HG03457 (cell line): ENCODE measurements at regions not wholly inside any gene's neighbourhood (a gene's known extent, or its start where the extent isn't known, plus 50 kb on each side); places are given as distances from the start of the nearest gene placed in this dataset.
"Not testable (repeated sequence)": the region's sequence is repeated elsewhere in the genome, so short reads cannot be mapped to it uniquely, and the experiment has no call there.

Experiments
- ATAC-seq: cut with Tn5 transposase; IDR thresholded peaks from one replicate; pipeline ENCODE4 v1.9.1; 2021; ENCODE audit warnings: moderate number of reproducible peaks; ENCODE audit not compliant: unreplicated experiment

GRCh38 chr12:89878950-89879349 lies 170.3 kb upstream of the ATP2B1 start:
- no peak for ATAC-seq

- ATAC-seq = no peak
Observed at GRCh38 chr12:89878327-89878726, 169.7 kb upstream of the ATP2B1 start.

DNA sequence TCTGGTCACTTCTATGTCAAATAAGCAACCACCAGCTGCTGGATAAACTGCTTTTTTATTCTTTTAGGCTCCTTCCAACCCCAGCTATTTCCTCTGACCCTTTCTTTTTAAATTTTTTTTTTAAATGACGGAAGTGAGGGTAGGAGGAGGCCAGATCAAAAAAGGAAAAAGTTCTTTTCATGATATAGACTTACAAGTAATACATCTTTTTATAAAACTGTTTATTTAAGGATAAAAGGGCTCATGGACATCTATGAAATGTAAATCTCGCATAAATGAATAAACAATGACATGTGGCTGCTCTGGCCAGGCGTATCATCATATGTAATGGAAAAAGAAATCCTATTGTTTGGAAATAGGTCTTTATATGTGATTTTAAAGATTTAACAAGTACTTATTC lies 169.0 kb upstream of the ATP2B1 start:
- no peak for ATAC-seq

GRCh38 chr12:89877136-89877535 lies 168.5 kb upstream of the ATP2B1 start:
- no peak for ATAC-seq

- ATAC-seq = no peak
Observed at GRCh38 chr12:89875809-89876208, 167.2 kb upstream of the ATP2B1 start.

- no peak for ATAC-seq
Observed at GRCh38 chr12:89875225-89875624, 166.6 kb upstream of the ATP2B1 start.

- ATAC-seq = no peak
Observed at GRCh38 chr12:89874146-89874545, 165.5 kb upstream of the ATP2B1 start.

DNA sequence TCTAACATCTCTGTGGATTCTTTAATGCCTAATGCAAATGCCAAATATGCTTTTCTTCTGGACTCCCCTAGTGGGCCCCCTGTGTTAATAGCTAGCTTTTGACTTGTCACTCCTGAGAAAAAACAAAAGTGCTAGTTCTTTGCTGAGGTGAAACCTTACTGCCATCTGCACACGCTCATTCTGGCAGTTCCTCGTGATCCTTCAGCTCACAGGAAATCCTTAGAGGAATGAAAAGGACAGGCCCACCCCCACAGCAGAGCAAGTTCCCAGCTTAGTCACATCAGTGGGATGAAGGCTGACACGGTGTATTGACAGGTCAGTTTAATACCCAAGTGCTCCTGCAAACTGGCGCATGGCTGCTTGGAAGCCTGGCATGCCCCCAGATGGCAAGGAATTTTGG lies 165.1 kb upstream of the ATP2B1 start:
- no peak for ATAC-seq

DNA sequence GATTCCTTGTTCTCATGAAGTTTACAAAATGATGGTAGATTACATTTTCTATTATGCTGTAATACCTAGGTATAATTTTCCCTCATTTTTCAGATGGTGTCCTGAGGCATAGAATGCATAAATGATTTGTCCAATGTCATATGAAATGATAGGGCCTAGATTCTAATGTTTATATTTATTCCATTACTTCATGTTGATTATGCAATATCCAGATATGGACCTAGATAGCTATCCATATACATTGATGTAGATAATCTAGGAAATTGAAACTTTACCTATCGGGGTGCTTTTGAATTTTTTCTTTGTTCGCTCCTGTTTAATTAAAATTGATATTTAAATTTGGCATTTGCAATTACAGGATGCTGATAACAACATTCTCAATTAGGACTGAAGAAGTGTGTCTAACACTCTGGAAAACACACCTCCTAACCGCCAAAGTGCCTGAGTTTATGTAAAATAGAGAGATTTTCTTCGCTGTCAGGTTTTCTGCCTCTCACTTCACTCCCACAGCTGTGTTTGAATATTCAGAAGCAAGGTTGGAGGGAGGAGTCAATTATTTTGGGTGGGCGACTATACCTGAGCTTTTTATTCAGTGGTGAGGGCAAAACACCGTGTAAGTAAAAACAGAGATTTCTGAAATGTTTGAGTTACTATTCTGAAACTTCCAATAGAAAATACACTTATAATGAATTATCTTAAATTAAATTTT lies 164.4 kb upstream of the ATP2B1 start:
- ATAC-seq = no peak

DNA sequence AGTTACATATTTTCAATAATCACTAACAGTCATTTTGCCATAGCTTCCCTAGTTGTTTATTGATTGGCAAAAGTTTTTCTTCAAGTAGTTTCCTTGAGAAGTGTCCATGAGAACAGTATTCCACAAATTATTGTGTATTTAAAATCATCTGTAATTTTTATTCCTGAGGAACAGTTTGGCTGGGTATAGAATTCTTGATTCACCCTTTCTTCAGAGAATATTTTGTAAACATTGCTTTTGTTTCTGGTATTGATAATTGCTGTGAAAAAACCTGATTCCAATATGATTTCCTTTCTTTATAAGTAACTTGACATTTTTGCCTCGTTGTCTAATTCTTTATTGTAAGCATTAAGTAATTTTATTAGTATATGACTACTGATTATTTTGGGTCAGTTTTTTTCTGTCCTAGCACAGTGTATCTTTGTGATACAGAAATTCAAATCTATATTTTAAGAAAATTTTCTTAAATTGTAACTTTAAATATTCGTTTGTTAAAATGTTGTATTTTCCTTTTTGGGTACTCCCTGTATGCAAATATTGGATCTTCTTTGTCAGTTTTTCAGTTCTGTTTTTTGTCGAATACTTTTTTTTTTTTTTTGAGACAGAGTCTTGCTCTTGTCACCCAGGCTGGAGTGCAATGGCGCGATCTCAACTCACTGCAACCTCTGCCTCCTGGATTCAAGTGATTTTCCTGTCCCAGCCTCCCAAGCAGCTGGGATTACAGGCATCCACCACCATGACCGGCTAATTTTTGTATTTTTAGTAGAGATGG lies 162.0 kb upstream of the ATP2B1 start:
- ATAC-seq = no peak

DNA sequence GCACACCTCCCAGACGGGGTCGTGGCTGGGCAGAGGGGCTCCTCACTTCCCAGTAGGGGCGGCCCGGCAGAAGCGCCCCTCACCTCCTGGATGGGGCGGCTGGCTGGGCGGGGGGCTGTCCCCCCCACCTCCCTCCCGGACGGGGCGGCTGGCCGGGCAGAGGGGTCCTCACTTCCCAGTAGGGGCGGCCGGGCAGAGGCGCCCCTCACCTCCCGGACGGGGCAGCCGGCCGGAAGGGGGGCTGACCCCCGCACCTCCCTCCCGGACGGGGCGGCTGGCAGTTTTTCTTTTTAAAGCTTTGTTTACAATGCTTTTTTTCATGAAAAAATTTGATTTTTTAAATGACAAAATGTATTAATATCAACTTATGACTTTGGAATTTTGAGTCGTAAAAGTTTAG lies 159.0 kb upstream of the ATP2B1 start:
- ATAC-seq = not testable (repeated sequence)

DNA sequence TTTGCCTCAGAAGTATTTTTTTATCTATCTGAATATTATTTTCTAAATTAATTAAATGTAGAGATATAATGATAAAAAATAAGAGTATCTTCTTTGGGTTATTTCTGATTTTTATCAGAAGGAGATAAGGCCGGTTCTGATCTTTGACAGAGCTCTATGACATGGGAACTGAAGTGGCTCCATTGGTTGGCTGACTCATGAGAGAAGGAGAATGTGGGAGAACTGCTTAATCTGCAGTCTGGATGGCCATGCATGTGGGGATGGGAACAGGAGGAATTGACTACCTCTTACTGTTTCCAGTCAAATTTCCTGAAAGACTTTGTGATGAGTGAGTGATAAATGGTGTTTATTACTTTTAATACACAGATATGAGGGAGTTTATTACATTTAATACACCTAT lies 155.8 kb upstream of the ATP2B1 start:
- no peak for ATAC-seq

DNA sequence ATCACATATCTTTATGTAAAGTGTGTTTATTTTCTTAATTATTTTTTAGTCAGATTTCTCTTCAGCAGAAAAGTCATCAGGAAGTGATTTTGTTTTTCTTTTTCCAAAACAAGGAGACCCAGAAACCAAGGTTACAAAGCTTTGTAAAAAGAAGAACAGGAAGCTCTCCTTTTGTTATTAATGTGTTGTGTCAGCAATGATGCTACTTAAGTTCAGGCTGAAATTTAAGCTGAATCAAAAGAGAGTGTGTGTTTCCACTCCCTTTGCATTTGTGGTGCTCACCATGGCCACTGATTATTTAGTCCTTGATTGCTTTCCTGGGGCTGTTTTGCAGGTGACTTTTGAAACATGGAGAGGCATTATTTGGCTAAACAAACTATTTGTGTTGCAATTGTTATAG lies 155.3 kb upstream of the ATP2B1 start:
- no peak for ATAC-seq

DNA sequence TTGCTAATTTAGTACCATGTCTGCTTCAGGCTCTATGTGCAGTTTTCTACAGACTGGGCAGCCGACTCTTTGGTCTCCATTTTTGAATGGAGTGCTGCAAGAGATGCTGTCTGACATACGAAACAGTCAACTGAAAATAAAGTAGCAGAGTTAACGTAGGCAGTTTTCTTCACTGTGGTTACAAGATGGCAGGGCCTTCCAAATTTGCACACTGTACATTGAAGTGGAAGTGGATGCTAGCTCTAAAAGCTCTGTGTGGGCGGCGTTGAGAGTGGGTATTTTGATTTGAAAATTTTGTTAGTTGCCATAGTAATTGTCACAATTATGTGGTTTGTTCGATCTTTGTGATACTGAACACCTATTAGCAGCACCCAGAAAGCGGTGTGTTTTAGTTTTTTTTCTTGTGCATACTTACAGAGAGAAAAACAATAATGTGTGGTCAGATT lies 154.9 kb upstream of the ATP2B1 start:
- ATAC-seq = peak; percentile 53

DNA sequence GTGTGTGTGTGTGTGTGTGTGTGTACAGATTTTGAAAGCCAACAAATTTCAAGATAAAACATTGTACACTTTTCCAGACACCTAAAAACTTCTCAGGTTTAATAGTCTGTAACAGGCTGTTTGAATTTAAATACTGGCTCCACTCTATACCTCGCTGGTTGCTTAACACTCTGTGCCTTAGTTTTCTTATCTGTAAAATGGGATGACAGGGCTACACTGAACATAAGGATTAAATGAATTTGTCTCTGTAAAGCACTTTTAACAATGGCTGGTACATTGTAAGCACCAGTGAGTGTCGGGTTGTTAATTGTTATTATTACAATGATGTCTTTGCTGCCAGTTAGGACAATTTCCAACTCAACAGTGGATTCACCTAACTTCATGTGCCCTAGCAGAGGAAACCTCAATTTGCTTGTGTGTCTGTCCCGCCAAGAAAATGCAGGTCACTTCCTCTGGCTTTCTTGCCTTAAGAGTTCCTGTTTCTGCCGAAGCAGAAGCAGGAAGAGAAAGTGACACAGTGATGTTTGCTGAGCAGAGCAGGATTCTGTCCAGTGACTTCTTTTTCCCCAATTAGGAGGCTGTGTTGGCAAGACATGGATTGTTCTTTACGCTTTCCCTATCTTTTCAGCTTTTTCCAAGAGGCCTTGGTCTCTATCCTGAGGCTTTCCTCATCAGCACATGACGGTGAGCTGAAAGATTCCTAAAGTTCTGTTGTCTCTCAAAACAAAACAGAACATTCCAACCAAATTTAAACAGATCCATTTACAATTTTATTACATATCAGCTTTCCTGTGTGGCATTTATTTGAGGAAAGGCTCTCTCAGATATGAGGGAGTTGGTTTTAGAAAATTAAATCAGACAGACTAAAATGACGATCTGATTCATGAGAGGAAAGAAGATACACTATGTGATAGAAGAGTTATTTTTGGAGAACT lies 154.1 kb upstream of the ATP2B1 start:
- peak; percentile 62 for ATAC-seq

DNA sequence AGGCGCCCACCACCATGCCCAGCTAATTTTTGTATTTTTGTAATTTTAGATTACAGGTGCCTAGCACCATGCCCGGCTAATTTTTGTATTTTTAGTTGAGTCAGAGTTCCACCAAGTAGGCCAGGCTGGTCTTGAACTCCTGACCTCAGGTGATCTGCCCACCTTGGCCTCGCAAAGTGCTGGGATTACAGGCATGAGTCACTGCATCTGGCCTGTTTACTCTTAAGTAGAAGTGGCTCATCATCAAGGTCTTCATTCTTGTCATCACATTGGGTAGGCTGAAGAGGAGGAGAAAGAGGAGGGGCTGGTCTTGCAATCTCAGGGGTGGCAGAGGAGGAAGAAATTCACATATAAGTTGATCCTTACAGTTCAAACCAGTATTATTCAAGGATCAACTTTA lies 152.4 kb upstream of the ATP2B1 start:
- no peak for ATAC-seq

- no peak for ATAC-seq
Observed at GRCh38 chr12:89859508-89860220, 151.0 kb upstream of the ATP2B1 start.

GRCh38 chr12:89858718-89859117 lies 150.1 kb upstream of the ATP2B1 start:
- no peak for ATAC-seq

DNA sequence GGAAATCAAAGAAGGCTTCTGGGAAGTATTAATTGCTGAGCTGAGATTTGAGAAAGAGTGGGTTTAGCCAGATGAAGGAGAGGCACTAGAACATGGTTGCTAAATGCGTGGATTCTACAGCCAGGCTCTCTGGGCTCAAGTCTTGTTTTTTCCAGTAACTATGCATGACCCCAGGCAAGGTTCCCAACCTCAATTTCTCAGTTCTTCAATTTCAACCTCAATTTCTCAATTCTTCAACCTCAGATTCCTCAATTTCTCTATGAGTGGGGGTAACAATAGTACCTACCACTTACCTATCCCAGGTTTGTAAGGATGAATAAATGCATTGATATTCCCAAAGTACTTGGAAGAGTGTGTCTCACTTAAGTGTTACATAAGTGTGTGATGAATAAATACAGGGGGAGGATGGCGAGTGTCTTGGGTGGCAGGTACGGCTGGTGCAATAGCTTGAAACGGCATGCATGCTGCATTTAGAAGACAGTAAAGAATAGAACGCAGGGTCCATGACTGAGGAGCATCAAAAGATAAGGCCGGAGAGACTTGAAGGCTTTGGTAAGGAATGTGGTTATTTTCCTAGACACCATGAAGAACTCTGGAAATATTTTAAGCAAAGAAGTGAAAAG lies 149.1 kb upstream of the ATP2B1 start:
- no peak for ATAC-seq

DNA sequence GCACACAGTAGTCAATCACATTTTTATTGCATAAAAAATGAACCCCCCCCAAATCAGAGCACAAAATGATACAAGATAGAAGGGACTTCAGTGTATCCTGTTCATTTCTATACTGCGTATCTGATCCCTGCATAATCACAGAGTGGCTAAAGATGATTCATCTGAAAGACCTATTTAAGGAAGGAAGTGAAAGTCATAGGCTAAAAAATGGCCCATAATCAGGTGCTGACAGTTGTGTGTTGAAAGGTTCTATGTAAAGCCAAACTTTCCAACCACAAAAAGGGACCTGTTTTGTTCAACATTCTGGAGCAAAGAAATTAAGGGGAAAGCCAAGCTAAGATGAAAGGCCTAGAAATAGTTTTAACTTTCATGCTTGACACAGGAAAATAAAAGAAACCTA lies 147.8 kb upstream of the ATP2B1 start:
- peak; percentile 79 for ATAC-seq
